Right lobe of liver (tissue), 6 donors: ENCODE measurements at regions not wholly inside any gene's neighbourhood (a gene's known extent, or its start where the extent isn't known, plus 50 kb on each side); places are given as distances from the start of the nearest gene placed in this dataset.

Source experiments
- ATAC-seq, 4 donors: fragments of 200-7000 bp; cut with Tn5 transposase; one replicate each; pipeline ENCODE4 v1.9.1; 2020; ENCODE audit warnings: mild to moderate bottlenecking in 4 of 4, moderate library complexity in 4 of 4
- DNase-seq, 3 donors: peaks; one replicate each; pipeline ENCODE4 v3.0.0-alpha.2; 2020
- H3K27ac ChIP-seq, 3 donors: fragments of 200-600 bp; one replicate each; pipeline ENCODE4 v1.8.0; 2022
- H3K27me3 ChIP-seq, 2 donors: fragments of 200-600 bp; one replicate each; pipeline ENCODE4 v1.8.0; 2022
- H3K36me3 ChIP-seq, 4 donors: fragments of 200-600 bp; sonication (generic) in 1 of 4; one replicate each; pipeline versions ENCODE4 v1.5.1 to v1.8.0; 2017 to 2022; ENCODE audit warnings: control low read depth in 1 of 4
- H3K4me1 ChIP-seq, 4 donors: fragments of 200-600 bp; sonication (generic) in 1 of 4; one replicate each; pipeline versions ENCODE4 v1.5.1 to v1.8.0; 2017 to 2022; ENCODE audit warnings: control low read depth in 1 of 4
- H3K4me3 ChIP-seq, 3 donors: fragments of 200-600 bp; one replicate each; pipeline ENCODE4 v1.8.0; 2022
- H3K9me3 ChIP-seq, 4 donors: fragments of 200-600 bp; sonication (generic) in 1 of 4; one replicate each; pipeline versions ENCODE4 v1.5.1 to v1.8.0; 2017 to 2022; ENCODE audit warnings: control low read depth in 1 of 4
- CTCF ChIP-seq, 4 donors: fragments of 200-600 bp in 3 of 4; fragments of 450-650 bp in 1 of 4; IDR thresholded peaks; one replicate each; pipeline versions ENCODE4 v1.5.1 to v1.8.0; 2016 to 2022; ENCODE audit warnings: antibody characterized with exemption in 4 of 4, mild to moderate bottlenecking in 2 of 4
- POLR2A ChIP-seq: fragments of 450-650 bp; IDR thresholded peaks from one replicate; pipeline ENCODE4 v1.6.1; 2017; ENCODE audit warnings: antibody characterized with exemption, mild to moderate bottlenecking
- WGBS: methylation state at CpG from one replicate; pipeline ENCODE4 v1.1.6; 2018; ENCODE audit warnings: low coverage, low lambda C conversion rate; ENCODE audit not compliant: insufficient coverage; ENCODE audit errors: missing lambda C conversion rate; 5-methylcytosine and 5-hydroxymethylcytosine counted together
- intact Hi-C, 2 donors: fragments of 100-400 bp; cut with DNase I; formaldehyde crosslinking; loops; one replicate each; pipeline versions ENCODE4 v1.11.2 to v1.14.1; 2022
- donor health status: DM: no; HTN: yes; CAD: no.
- donor health status: DM: no; HTN: no; CAD: no.
- donor health status: DM: no; HTN: no; CAD: no.
- donor health status: DM: no; HTN: yes; CAD: no.
- donor health status: DM: no; HTN: yes; CAD: no.

- H3K4me1 ChIP-seq: peaks cover 0 to 9% (median 3%) of the 10 kb centered on the region in 4 donors
- H3K27me3 ChIP-seq: no peaks in the 10 kb centered on the region
- ATAC-seq (no peak), DNase-seq (no peak)
- intact Hi-C loops: no loop called here
- H3K36me3 ChIP-seq: peaks cover 0 to 34% (median 13%) of the 10 kb centered on the region in 4 donors
- no peaks in the 10 kb centered on the region for H3K9me3 ChIP-seq
- no peak overlapping the region for H3K4me3 ChIP-seq
- H3K27ac ChIP-seq: no peak overlapping the region
- TF ChIP-seq POLR2A: no peak
- TF ChIP-seq CTCF (IDR thresholded peaks at IDR 0.05): no peak
- 69% methylated on average over 9 of the region's 10 CpGs for WGBS
These were observed 125.0 kb upstream of the ZNF746 start for GRCh38 chr7:149622444-149623210.

- Histone ChIP-seq H3K4me1 (peaks cover 0 to 9% (median 3%) of the 10 kb centered on the region in 4 donors), H3K36me3 (peaks cover 0 to 34% (median 17%) of the 10 kb centered on the region in 4 donors), H3K27me3 (no peaks in the 10 kb centered on the region), H3K4me3 (no peak overlapping the region), H3K9me3 (no peaks in the 10 kb centered on the region), H3K27ac (no peak overlapping the region)
- ATAC-seq (no peak), DNase-seq (no peak)
- intact Hi-C loops: no loop called here
- TF ChIP-seq CTCF (IDR thresholded peaks at IDR 0.05) (no peak), POLR2A (no peak)
- 64% methylated on average over 6 of the region's 7 CpGs for WGBS
These were observed 124.2 kb upstream of the ZNF746 start for GRCh38 chr7:149621776-149622175.

- no peak for ATAC-seq
- WGBS: 74% methylated on average over 7 of the region's 14 CpGs
- peaks cover 0 to 34% (median 17%) of the 10 kb centered on the region in 4 donors for H3K36me3 ChIP-seq
These were observed 123.4 kb upstream of the ZNF746 start for GRCh38 chr7:149620961-149621360.

GRCh38 chr7:149616898-149617297 lies 119.3 kb upstream of the ZNF746 start:
- no peaks in the 10 kb centered on the region for H3K4me1 ChIP-seq
- no peak overlapping the region for H3K4me3 ChIP-seq
- DNase-seq (no peak), ATAC-seq (no peak)
- H3K27ac ChIP-seq: no peak overlapping the region
- intact Hi-C loops: no loop called here
- WGBS: 72% methylated on average over 7 of the region's 8 CpGs
- no peaks in the 10 kb centered on the region for H3K27me3 ChIP-seq
- peaks cover 0 to 70% (median 28%) of the 10 kb centered on the region in 4 donors for H3K36me3 ChIP-seq
- TF ChIP-seq POLR2A: no peak
- no peak for TF ChIP-seq CTCF (IDR thresholded peaks at IDR 0.05)
- H3K9me3 ChIP-seq: no peaks in the 10 kb centered on the region

More at GRCh38 chr7:149620961-149621360, 123.4 kb upstream of the ZNF746 start:
- H3K4me1 ChIP-seq: peaks cover 0 to 9% (median 3%) of the 10 kb centered on the region in 4 donors
- H3K27me3 ChIP-seq: no peaks in the 10 kb centered on the region
- intact Hi-C loops: no loop called here
- H3K27ac ChIP-seq: no peak overlapping the region
- no peaks in the 10 kb centered on the region for H3K9me3 ChIP-seq
- H3K4me3 ChIP-seq: no peak overlapping the region
- no peak for DNase-seq
- no peak for TF ChIP-seq CTCF (IDR thresholded peaks at IDR 0.05)
- no peak for TF ChIP-seq POLR2A
